ENCODE measurements at regions not wholly inside any gene's neighbourhood (a gene's known extent, or its start where the extent isn't known, plus 50 kb on each side); places are given as distances from the start of the nearest gene placed in this dataset.
A peak's percentile ranks its signal among the peaks of the same experiment; 100 is the strongest.

- ATAC-seq (replicated peaks in 6 of 8): peak in 3 of 8 experiments; percentile 60 to 89 (median 63)
- H3K4me1 ChIP-seq (replicated peaks in 1 of 2): no peaks in the 10 kb centered on the region
- in situ Hi-C loops (cut with MboI; ENCODE audit: low pct_unique_long_range_greater_than_20kb in 2 of 9, low sequenced_read_pairs in 9 of 9, unreplicated experiment in 9 of 9): loop anchor here in 1 of 9 experiments (25.0 kb wide), 1 partner anchor 196 kb away; no protein-coding TSS in a partner anchor
- H3K27ac ChIP-seq: no peak overlapping the region
- H3K4me3 ChIP-seq: no peak overlapping the region
- WGBS, 10 experiments: 0 to 83% (median 60%) methylated on average over 1 to 4 of the region's 4 CpGs; no CpG with 5 or more reads in 3 of the 10 experiments
Observed at GRCh38 chr17:68733241-68734176, 132.3 kb upstream of the FAM20A start.

GRCh38 chr17:68732301-68732749 is 131.2 kb upstream of the FAM20A start:
- in situ Hi-C loops (cut with MboI; ENCODE audit: low pct_unique_long_range_greater_than_20kb in 2 of 9, low sequenced_read_pairs in 9 of 9, unreplicated experiment in 9 of 9): loop anchor here in 1 of 9 experiments (25.0 kb wide), 1 partner anchor 195 kb away; no protein-coding TSS in a partner anchor
- ATAC-seq (replicated peaks in 6 of 8): peak in 3 of 8 experiments; percentile 44 to 79 (median 76)
- Histone ChIP-seq H3K4me1 (replicated peaks in 1 of 2) (no peaks in the 10 kb centered on the region), H3K4me3 (no peak overlapping the region), H3K27ac (no peak overlapping the region)

GRCh38 chr17:68731465-68731864 is 130.3 kb upstream of the FAM20A start:
- Histone ChIP-seq H3K27ac (no peak overlapping the region), H3K4me3 (no peak overlapping the region), H3K4me1 (replicated peaks in 1 of 2) (no peaks in the 10 kb centered on the region)
- WGBS, 10 experiments: 35 to 100% (median 64%) methylated on average over 2 to 4 of the region's 4 CpGs
- no peak for ATAC-seq (replicated peaks in 6 of 8)
- in situ Hi-C loops (cut with MboI; ENCODE audit: low pct_unique_long_range_greater_than_20kb in 2 of 9, low sequenced_read_pairs in 9 of 9, unreplicated experiment in 9 of 9): loop anchor here in 1 of 9 experiments (25.0 kb wide), 1 partner anchor 194 kb away; no protein-coding TSS in a partner anchor

- in situ Hi-C loops (cut with MboI; ENCODE audit: low pct_unique_long_range_greater_than_20kb in 2 of 9, low sequenced_read_pairs in 9 of 9, unreplicated experiment in 9 of 9): no loop called here
- ATAC-seq (replicated peaks in 6 of 8): no peak
- Histone ChIP-seq H3K27ac (no peak overlapping the region), H3K4me1 (replicated peaks in 1 of 2) (no peaks in the 10 kb centered on the region), H3K4me3 (no peak overlapping the region)
- WGBS, 10 experiments: 4 to 94% (median 74%) methylated on average over 1 to 2 of the region's 2 CpGs; no CpG with 5 or more reads in 2 of the 10 experiments
Observed at GRCh38 chr17:68719431-68719830, 118.3 kb upstream of the FAM20A start.

GRCh38 chr17:68718926-68719325 is 117.8 kb upstream of the FAM20A start:
- in situ Hi-C loops (cut with MboI; ENCODE audit: low pct_unique_long_range_greater_than_20kb in 2 of 9, low sequenced_read_pairs in 9 of 9, unreplicated experiment in 9 of 9): no loop called here
- Histone ChIP-seq H3K27ac (no peak overlapping the region), H3K4me1 (replicated peaks in 1 of 2) (no peaks in the 10 kb centered on the region), H3K4me3 (no peak overlapping the region)
- 17 to 100% (median 100%) methylated on average over 1 to 2 of the region's 2 CpGs; no CpG with 5 or more reads in 1 of the 10 experiments for WGBS, 10 experiments
- ATAC-seq (replicated peaks in 6 of 8): peak in 1 of 8 experiments; percentile 37

GRCh38 chr17:68718465-68718864 is 117.3 kb upstream of the FAM20A start:
- Histone ChIP-seq H3K4me1 (replicated peaks in 1 of 2) (no peaks in the 10 kb centered on the region), H3K4me3 (no peak overlapping the region), H3K27ac (no peak overlapping the region)
- ATAC-seq (replicated peaks in 6 of 8): no peak
- in situ Hi-C loops (cut with MboI; ENCODE audit: low pct_unique_long_range_greater_than_20kb in 2 of 9, low sequenced_read_pairs in 9 of 9, unreplicated experiment in 9 of 9): no loop called here

- no peak for ATAC-seq (replicated peaks in 6 of 8)
- Histone ChIP-seq H3K4me1 (replicated peaks in 1 of 2) (no peaks in the 10 kb centered on the region), H3K4me3 (no peak overlapping the region), H3K27ac (no peak overlapping the region)
- WGBS, 10 experiments: 33 to 100% (median 86%) methylated on average over 1 to 2 of the region's 2 CpGs; no CpG with 5 or more reads in 2 of the 10 experiments
- in situ Hi-C loops (cut with MboI; ENCODE audit: low pct_unique_long_range_greater_than_20kb in 2 of 9, low sequenced_read_pairs in 9 of 9, unreplicated experiment in 9 of 9): no loop called here
Observed at GRCh38 chr17:68714676-68715075, 113.5 kb upstream of the FAM20A start.

DNA sequence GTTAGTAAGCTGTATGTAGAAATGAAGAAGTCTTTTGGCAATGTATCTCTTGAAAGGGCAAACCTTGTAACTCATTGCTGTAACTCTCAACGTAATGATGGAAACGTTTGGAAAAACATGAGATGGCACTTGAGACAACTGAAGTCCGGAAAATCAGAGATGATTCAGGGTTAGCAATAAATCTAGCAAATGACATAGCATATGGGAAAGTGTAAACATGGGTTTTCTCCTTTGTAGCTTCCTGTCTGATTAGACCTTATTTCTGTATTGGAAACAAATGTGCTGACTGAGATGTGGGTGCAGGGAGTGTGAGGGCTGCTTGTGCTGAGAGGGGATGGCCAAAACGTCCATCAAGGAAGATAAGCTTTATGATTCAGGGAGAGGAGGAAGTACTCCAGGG is 110.7 kb upstream of the FAM20A start:
- ATAC-seq (replicated peaks in 6 of 8): no peak
- Histone ChIP-seq H3K27ac (no peak overlapping the region), H3K4me3 (no peak overlapping the region), H3K4me1 (replicated peaks in 1 of 2) (peaks cover under 1 to 3% of the 10 kb centered on the region in 2 donors)
- WGBS, 10 experiments: 20 to 82% (median 66%) methylated on average over 1 to 4 of the region's 4 CpGs; no CpG with 5 or more reads in 3 of the 10 experiments
- in situ Hi-C loops (cut with MboI; ENCODE audit: low pct_unique_long_range_greater_than_20kb in 2 of 9, low sequenced_read_pairs in 9 of 9, unreplicated experiment in 9 of 9): no loop called here

DNA sequence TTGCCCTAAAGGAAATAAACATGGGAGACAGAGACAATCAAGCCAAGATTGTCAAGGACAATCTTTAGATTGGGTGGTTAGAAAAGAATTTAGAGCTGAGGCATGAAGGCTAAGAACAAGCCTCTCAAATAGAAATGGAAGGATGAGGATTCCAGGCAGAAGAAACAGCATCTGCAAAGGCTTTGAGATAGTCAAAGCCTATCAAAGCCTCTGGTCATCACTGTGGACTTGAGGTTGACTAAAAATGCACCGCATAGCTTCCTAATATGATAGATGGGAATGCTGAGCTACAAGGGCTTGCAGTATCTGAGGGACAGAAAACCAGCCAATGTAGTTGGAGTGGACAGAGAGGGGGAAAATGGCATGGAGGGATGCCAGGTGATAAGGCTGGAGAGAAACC is 109.8 kb upstream of the FAM20A start:
- H3K27ac ChIP-seq: no peak overlapping the region
- in situ Hi-C loops (cut with MboI; ENCODE audit: low pct_unique_long_range_greater_than_20kb in 2 of 9, low sequenced_read_pairs in 9 of 9, unreplicated experiment in 9 of 9): no loop called here
- H3K4me3 ChIP-seq: no peak overlapping the region
- H3K4me1 ChIP-seq (replicated peaks in 1 of 2): peaks cover 3 to 8% of the 10 kb centered on the region in 2 donors
- no peak for ATAC-seq (replicated peaks in 6 of 8)
- WGBS, 10 experiments: 86 to 100% (median 100%) methylated on average over 1 of the region's 1 CpG; no CpG with 5 or more reads in 5 of the 10 experiments

DNA sequence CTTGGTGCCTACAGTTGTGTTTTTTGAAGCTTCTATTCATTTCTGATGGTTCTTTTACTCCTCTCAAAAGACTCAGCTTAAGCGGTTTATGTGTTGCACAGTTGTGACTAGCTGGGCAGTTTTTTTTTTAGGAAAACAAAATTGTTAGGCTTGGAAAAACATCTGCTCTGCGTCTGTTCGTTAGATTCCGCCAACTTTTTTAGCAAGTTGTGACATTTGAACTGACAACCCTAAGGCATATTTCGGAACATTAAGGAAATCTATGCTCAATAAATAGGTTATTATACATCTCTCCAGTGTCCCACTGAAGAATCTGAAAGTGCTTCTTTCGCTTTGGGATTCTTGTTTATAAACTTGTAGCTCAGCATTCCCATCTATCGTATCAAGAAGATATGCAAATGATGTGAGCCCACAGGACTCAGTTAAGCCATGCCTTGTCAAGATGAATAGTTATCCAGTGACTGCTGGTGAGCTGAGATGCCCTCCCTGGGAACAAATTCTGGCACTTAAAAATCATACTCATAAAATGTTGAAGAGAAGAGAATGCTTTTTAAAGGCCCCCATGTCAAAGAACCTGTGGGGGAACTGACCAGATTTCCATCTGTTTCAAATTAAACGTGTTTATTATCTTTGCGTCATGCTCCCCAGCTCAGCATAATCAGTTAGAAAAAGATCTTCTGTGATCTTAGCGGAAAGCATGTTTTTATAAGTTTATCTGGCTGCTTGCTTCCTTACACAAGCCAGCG is 109.0 kb upstream of the FAM20A start:
- no peak overlapping the region for H3K4me3 ChIP-seq
- no peak overlapping the region for H3K27ac ChIP-seq
- in situ Hi-C loops (cut with MboI; ENCODE audit: low pct_unique_long_range_greater_than_20kb in 2 of 9, low sequenced_read_pairs in 9 of 9, unreplicated experiment in 9 of 9): no loop called here
- WGBS, 10 experiments: 8 to 84% (median 68%) methylated on average over 3 to 11 of the region's 11 CpGs
- peaks cover 3 to 8% of the 10 kb centered on the region in 2 donors for H3K4me1 ChIP-seq (replicated peaks in 1 of 2)
- peak in 3 of 8 experiments; percentile 3 to 66 (median 8) for ATAC-seq (replicated peaks in 6 of 8)

DNA sequence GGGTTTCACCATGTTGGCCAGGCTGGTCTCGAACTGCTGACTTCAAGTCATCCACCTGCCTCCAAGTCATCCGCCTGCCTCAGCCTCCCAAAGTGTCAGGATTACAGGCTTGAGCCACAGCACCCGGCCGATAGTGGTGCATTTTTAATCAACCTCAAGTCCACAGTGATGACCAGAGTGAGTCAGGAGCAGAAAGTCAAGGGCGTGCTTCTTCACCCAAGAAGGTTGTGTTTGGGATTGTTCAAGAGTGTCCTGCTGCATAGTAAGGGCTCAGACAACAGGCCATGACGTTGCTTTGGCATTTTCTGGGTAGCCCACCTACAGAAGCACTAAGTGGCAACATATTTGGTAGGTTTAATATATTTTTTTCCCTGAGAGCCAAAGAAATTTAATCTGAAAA is 108.3 kb upstream of the FAM20A start:
- Histone ChIP-seq H3K4me3 (no peak overlapping the region), H3K4me1 (replicated peaks in 1 of 2) (peaks cover 3 to 8% of the 10 kb centered on the region in 2 donors), H3K27ac (no peak overlapping the region)
- ATAC-seq (replicated peaks in 6 of 8): no peak
- in situ Hi-C loops (cut with MboI; ENCODE audit: low pct_unique_long_range_greater_than_20kb in 2 of 9, low sequenced_read_pairs in 9 of 9, unreplicated experiment in 9 of 9): no loop called here
- WGBS, 10 experiments: 45 to 100% (median 80%) methylated on average over 1 to 5 of the region's 6 CpGs; no CpG with 5 or more reads in 4 of the 10 experiments

DNA sequence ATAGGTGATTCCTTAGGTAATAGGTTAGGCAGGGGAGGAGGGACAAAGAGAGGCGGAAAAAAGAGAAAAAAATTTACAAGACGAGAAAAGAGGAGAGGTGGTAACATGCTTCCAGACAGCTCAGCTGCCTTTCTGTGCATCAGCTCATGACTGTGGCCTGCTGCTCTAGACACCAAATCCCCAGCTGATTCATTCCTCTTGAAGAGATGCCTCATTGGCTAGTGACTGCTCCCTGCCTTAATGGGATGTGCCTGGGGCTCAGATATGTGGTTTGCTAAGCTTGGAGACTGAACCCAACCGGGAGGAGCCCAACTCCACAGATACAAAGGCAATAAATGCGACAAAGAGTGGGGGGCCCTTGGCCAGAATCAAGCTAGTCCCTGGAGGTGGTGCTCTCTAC is 105.9 kb upstream of the FAM20A start:
- Histone ChIP-seq H3K4me3 (no peak overlapping the region), H3K4me1 (replicated peaks in 1 of 2) (peaks cover 3 to 8% of the 10 kb centered on the region in 2 donors), H3K27ac (no peak overlapping the region)
- 0 to 94% (median 81%) methylated on average over 1 to 3 of the region's 4 CpGs; no CpG with 5 or more reads in 1 of the 10 experiments for WGBS, 10 experiments
- in situ Hi-C loops (cut with MboI; ENCODE audit: low pct_unique_long_range_greater_than_20kb in 2 of 9, low sequenced_read_pairs in 9 of 9, unreplicated experiment in 9 of 9): no loop called here
- ATAC-seq (replicated peaks in 6 of 8): peak in 6 of 8 experiments; percentile 44 to 95 (median 72)
